Hepatic stellate cell (primary cell): ENCODE measurements at regions not wholly inside any gene's neighbourhood (a gene's known extent, or its start where the extent isn't known, plus 50 kb on each side); places are given as distances from the start of the nearest gene placed in this dataset.

Experiments used
- DNase-seq: peaks from one replicate; pipeline ENCODE4 v3.0.0; 2011; ENCODE audit warnings: low spot score

DNA sequence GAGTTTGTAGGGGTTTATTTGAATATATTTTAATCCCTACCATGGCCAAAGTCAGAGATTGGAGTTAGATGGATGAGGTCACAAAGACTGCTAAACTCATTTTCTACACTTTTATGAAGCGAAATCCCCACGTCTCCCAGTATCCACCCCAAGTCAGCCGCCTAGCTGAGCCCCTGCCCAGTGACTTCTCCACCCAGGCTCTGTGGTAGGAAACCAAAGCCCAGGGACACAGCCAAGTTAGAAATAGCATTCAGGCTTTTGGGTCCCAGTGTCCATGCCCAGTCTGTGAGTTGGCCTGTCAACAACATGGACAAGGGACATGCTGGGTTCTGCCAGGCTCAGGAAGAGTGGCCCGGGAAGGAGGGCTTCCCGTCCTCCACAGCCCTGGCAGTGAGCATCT lies 474.0 kb downstream of the FOXO1 start:
- no peak for DNase-seq

GRCh38 chr13:40192858-40193257 lies 473.6 kb downstream of the FOXO1 start:
- no peak for DNase-seq

DNA sequence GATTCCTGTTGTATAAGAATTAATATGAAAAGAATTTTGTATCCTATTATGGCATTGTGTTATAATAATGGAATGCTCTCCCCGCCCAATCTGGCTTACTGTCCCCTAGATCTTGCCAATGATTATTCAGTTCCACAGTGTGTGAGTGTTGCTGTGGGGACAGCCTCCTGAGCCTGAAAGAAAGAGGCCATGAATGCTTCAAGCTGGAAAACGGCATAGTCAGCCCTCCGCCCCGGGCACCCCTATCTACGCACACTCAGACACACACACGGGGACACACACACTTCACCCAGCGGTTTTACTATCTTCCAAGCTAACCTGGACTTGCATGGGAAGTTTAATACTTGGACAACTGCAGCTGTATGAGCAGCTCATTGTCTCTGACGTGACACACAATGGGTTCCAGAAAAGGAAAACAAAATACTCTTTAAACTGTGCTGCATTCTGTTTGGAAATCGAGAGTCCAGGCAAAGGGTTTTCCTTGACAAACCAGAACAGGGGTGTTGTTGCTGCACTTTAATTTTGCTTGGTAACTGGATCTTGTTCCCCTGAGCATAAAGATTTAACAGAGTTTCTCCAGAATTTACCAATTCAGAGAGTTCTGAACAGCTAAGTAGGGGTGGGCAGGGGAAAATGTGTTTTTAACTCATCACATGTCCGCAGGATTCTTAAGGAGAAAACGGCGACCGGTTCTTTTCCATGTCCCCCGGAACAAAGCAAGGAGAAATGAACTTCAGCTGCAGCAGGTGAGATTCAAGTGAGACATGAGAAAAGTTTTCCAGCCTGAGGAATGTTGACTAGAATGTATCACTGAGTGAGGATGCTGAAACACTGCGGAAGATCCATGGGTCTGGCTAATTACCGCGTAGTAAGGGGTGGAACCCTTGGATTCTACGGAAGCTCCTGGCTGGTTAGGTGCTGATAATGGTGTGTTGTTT lies 472.9 kb downstream of the FOXO1 start:
- no peak for DNase-seq

GRCh38 chr13:40194224-40194806 lies 472.1 kb downstream of the FOXO1 start:
- no peak for DNase-seq

GRCh38 chr13:40197049-40197448 lies 469.4 kb downstream of the FOXO1 start:
- no peak for DNase-seq

DNA sequence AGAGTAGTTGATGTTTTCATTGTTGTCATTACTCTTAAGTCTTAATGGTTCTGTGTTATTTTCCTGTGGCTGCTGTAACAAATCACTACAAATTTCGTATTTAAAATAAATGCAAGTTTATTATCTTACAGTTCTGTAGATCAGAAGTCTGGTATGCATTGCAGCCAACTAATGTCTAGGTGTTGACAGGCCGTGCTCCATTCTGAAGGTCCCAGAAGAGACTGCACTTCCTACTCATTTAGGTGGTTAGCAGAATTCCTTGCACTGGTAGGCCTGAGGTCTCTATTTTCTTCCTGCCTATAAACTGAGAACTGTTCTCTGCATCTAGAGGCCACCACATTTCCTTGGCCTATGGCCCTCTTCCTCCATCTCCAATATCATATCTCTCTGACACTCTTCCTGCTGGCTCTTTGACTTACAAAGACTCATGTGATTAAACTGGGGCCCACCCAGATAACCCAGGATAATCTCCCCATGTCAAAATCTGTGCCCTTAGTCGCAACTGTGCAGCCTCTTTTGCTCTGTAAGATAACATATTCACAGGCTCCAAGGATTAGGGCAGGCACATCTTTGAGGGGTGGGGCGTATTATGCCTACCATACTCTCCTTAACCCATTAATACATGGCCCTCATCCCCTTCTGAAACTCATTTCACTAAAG lies 468.4 kb downstream of the FOXO1 start:
- no peak for DNase-seq

DNA sequence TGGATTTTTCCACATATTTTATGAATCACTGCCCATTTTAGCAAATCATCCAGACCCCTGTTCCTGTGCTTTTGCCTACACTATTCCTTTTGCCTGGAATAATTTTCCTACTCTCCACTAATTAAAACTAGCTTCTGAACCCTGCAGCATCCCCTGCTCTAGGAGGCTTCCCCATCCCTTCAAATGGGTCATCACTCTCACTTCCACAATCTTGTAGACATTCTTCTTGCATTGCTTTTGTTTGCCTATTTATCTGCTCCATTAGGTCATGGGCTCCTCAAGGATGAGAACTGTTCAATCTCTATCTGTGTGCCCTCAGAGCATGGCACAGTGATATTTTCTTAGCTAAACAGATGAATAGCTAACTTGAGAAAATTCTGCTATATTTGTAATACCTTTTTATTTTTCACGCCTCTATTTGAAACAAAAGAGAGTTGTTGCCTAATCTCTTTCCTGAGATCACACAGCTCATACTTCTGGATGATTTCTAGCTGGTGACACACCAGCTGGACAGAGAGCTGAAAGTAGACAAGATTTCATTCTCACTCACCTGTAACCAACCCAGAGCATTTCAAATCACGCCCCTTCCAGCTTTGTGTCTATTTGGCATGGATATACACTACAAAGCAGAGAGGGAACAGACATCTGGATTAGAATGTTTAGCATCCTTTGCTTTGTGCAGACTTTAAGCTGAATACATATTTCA lies 466.0 kb downstream of the FOXO1 start:
- no peak for DNase-seq

DNA sequence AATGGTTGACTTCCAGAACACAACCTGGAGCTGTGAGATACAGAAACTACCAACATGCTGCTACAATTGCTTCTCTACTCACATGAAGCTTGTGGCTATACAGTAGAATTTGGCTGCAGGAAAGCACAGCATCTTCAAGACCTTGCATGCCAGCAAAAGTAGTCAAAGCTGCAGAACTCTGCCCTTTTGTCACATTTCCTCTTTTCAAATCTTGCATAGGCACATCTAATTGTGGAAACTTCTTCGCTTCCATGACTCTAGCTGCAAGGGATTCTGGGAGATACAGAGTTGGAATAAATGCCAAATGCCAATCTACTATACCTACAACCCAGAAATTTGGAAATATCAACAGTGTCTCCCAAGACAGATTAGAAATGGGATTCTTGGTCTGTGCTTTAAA lies 462.2 kb downstream of the FOXO1 start:
- no peak for DNase-seq

- no peak for DNase-seq
Observed at GRCh38 chr13:40205771-40206240, 460.6 kb downstream of the FOXO1 start.

GRCh38 chr13:40206241-40207000 lies 460.0 kb downstream of the FOXO1 start:
- no peak for DNase-seq

DNA sequence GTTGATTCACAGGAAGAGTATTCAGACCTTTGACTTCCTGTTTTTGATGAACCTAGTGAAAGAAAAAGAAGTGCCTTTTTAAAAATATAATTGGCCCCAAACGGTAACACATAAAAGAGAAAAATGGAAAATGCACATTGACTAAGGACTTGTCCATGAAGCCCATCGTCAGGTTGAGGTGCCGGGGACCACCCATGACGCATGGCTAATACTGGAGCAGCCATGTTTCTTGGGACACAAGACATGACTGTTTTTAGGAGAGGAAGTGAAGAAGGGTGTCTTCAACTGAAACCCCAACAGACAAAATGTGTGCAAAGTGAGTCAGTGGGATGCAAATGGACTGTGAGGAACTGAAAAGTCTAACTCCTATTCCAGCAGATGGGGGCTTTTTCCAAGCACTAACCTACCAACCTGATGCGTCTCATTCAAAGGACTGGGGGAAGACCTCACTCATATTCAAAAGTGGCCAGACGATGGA lies 459.4 kb downstream of the FOXO1 start:
- DNase-seq: no peak

DNA sequence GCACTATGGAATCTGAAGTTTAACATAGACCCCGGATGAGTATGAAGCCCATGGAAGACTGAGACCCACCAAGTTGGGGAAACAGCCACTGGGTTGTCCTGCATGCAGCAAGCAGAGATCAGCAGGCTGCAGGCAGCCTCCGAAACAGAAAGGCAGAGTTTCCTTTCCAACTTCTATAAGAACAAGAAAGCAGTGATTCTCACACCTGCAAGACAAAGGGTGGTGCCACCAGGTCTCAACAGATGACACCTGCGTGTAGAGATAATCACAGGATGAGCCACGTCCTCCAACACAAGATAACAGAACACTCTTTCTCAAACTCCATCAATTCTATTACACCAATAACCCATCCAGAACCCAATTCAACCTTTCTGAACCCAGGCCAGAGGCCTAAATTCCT lies 457.9 kb downstream of the FOXO1 start:
- DNase-seq: no peak

DNA sequence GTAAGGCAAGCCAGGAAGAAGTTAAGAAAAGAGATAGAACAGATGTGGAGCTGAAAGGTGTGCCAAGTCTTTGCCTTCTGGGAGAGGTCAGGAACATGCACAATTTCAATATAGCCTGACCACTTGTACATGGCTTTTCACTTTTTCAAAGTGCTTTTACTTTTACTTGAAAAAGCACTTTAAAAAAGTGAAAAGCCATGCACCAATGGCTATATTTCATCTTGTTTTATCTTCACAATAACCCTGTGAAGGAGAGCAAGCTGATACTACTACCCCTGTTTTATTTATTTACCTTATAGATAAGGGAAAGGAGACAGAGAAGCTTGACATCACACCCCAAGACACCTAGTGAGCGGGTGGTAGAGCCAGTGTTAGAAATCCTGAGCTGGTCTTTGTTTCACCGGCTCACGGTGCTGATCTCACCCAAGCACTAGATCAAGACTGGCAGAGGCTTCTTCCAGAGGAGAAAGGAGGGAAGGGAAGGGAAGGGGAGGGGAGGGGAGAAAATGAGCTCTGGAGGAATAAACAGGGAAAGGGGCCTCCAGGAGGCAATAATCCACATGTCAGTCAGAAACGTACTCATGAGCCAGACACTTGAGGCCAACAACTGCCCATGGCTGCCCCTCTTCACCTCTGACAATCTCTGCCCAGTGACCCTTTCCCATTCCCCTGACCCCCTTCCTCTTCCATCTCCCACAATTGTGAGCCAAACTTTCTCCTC lies 455.4 kb downstream of the FOXO1 start:
- no peak for DNase-seq

DNA sequence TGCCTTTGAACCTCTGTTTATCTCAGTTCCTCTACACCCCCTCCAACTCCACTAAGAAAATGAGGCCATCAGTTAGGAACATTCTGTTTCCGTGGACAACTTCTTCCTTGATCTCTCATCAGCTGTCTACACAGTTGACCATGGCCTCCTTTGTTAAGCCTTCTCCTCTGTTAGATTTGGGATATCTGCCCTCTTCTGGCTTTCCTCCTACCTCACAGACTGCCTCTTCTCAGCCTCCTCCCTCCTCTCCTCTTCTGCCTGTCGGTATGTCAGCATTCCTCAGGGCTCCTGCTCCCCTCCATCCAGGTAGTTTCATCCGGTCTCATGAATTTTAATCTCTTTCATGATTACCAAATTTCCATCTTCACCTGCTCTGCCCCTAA lies 454.9 kb downstream of the FOXO1 start:
- DNase-seq: no peak

DNA sequence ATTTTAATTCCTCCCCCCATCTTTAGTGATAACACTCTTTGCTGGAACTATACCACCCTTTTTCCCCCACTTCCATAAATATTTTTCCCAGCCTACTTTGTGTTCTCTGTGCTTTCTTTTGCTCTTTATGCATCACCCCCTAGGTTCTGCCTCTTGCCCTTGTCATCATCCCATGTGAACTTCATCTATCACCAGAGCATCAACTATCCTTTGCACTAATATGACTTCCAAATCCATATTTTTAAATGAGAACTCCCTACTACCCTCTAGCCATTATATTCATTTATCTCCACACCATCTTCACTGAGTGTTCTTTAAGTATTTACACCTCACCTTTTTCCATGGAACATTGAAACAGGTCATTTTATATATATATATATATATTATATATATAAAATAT lies 452.7 kb downstream of the FOXO1 start:
- DNase-seq: no peak

- no peak for DNase-seq
Observed at GRCh38 chr13:40215311-40215710, 451.1 kb downstream of the FOXO1 start.

- no peak for DNase-seq
Observed at GRCh38 chr13:40215747-40216146, 450.7 kb downstream of the FOXO1 start.

DNA sequence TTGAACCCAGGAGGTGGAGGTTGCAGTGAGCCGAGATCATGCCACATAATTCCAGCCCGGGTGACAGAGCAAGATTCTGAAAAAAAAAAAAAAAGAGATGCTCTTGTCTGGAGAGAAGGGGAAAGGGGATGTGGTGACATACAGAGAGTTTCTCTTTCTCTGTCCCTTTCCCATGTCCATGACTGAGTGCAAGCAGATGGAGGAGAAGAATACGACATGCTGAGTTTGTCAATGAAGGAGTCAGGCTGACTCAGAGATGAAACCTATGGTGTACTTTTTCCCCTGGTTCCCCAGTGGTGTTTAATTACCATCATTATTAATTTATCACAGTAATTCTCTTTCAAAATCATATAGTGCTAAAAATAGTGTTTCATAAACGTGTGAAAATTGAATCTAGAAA lies 448.8 kb downstream of the FOXO1 start:
- no peak for DNase-seq

- DNase-seq: no peak
Observed at GRCh38 chr13:40220299-40220935, 446.0 kb downstream of the FOXO1 start.

- DNase-seq: no peak
Observed at GRCh38 chr13:40221131-40221459, 445.3 kb downstream of the FOXO1 start.
